GM21423 (cell line): ENCODE measurements at regions not wholly inside any gene's neighbourhood (a gene's known extent, or its start where the extent isn't known, plus 50 kb on each side); places are given as distances from the start of the nearest gene placed in this dataset.

Experiments used
- ATAC-seq: cut with Tn5 transposase; IDR thresholded peaks from one replicate; pipeline ENCODE4 v1.9.1; 2021; ENCODE audit warnings: mild to moderate bottlenecking, moderate library complexity; ENCODE audit not compliant: unreplicated experiment

- no peak for ATAC-seq
Observed at GRCh38 chr5:136701191-136701590, 335.8 kb upstream of the TRPC7 start.

- no peak for ATAC-seq
Observed at GRCh38 chr5:136699651-136700050, 334.3 kb upstream of the TRPC7 start.

- ATAC-seq, result no peak
Observed at GRCh38 chr5:136698970-136699369, 333.6 kb upstream of the TRPC7 start.

- no peak for ATAC-seq
Observed at GRCh38 chr5:136694258-136694657, 328.9 kb upstream of the TRPC7 start.

GRCh38 chr5:136689552-136689951 is 324.2 kb upstream of the TRPC7 start:
- no peak for ATAC-seq

- no peak for ATAC-seq
Observed at GRCh38 chr5:136686192-136686872, 321.0 kb upstream of the TRPC7 start.

- ATAC-seq, result no peak
Observed at GRCh38 chr5:136682986-136683385, 317.6 kb upstream of the TRPC7 start.

GRCh38 chr5:136679233-136679632 is 313.9 kb upstream of the TRPC7 start:
- ATAC-seq, result no peak

- no peak for ATAC-seq
Observed at GRCh38 chr5:136677217-136677616, 311.9 kb upstream of the TRPC7 start.

GRCh38 chr5:136676685-136677084 is 311.3 kb upstream of the TRPC7 start:
- ATAC-seq, result no peak

- no peak for ATAC-seq
Observed at GRCh38 chr5:136675769-136676168, 310.4 kb upstream of the TRPC7 start.

GRCh38 chr5:136674178-136674577 is 308.8 kb upstream of the TRPC7 start:
- ATAC-seq, result no peak

GRCh38 chr5:136667789-136668188 is 302.4 kb upstream of the TRPC7 start:
- ATAC-seq, result no peak

GRCh38 chr5:136666970-136667620 is 301.8 kb upstream of the TRPC7 start:
- peak; percentile 64 for ATAC-seq

GRCh38 chr5:136665331-136665730 is 300.0 kb upstream of the TRPC7 start:
- ATAC-seq, result no peak

- no peak for ATAC-seq
Observed at GRCh38 chr5:136661026-136661425, 295.7 kb upstream of the TRPC7 start.

- no peak for ATAC-seq
Observed at GRCh38 chr5:136656811-136657210, 291.5 kb upstream of the TRPC7 start.

GRCh38 chr5:136655468-136655867 is 290.1 kb upstream of the TRPC7 start:
- no peak for ATAC-seq

GRCh38 chr5:136646915-136647314 is 281.6 kb upstream of the TRPC7 start:
- no peak for ATAC-seq

GRCh38 chr5:136642976-136643375 is 277.6 kb upstream of the TRPC7 start:
- ATAC-seq, result no peak

GRCh38 chr5:136639616-136640015 is 274.3 kb upstream of the TRPC7 start:
- no peak for ATAC-seq

GRCh38 chr5:136638084-136638483 is 272.7 kb upstream of the TRPC7 start:
- no peak for ATAC-seq

- no peak for ATAC-seq
Observed at GRCh38 chr5:136636001-136636400, 270.7 kb upstream of the TRPC7 start.
